ENCODE measurements at regions not wholly inside any gene's neighbourhood (a gene's known extent, or its start where the extent isn't known, plus 50 kb on each side); places are given as distances from the start of the nearest gene placed in this dataset.
"Not testable (repeated sequence)": the region's sequence is repeated elsewhere in the genome, so short reads cannot be mapped to it uniquely, and the experiment has no call there.

DNA sequence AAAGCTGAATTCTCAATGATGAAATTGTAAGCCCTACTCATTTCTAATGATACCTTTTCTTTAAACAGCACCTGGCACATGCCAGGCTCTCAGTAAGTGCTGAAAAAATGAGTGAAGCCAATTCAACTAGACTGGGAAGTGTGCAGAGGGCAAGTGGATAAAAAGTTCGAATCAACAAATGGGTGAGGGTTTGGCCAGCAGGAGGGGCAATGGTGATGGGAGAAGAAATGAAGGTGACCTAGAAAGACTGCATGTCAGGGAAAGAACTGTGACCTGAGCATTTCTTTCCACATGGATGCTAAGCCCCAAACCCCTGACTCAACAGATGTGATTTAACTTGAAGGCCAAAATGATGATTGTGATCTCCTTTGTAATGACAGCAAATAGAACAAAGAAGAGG is 54.6 kb downstream of the DKK1 start:
- Histone ChIP-seq H3K27me3 (ENCODE audit: insufficient read depth in 3 of 3, low read length in 2 of 3) (no peaks in the 10 kb centered on the region), H3K27ac (no peak overlapping the region), H3K4me3 (no peak overlapping the region), H3K36me3 (ENCODE audit: insufficient read depth in 1 of 2, low read depth in 1 of 2) (no peaks in the 10 kb centered on the region), H3K4me1 (no peaks in the 10 kb centered on the region), H3K9me3 (no peaks in the 10 kb centered on the region)
- no peak for ATAC-seq
- TF ChIP-seq CTCF (IDR thresholded peaks at IDR 0.05): no peak
- DNase-seq: no peak
- WGBS, 3 donors: 74 to 82% (median 75%) methylated on average over 1 of the region's 1 CpG
- intact Hi-C loops (cut with DNase I): no loop called here

DNA sequence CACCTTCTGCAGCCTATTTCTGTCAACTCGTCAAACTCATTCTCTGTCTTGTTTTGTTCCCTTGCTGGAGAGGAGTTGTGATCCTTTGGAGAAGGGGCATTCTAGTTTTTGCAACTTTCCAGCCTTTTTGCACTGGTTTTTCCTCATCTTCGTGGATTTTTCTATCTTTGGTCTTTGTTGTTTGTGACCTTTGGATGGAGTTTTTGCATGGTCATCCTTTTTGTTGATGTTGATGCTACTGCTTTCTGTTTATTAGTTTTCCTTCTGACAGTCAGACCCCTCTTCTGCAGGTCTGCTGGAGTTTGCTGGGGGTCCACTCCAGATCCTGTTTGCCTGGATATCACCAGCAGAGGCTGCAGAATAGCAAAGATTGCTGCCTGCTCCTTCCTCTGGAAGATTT is 60.1 kb downstream of the DKK1 start:
- ATAC-seq; H3K27ac ChIP-seq; H3K36me3 ChIP-seq (ENCODE audit: insufficient read depth in 1 of 2, low read depth in 1 of 2); DNase-seq; H3K4me1 ChIP-seq; H3K27me3 ChIP-seq (ENCODE audit: insufficient read depth in 3 of 3, low read length in 2 of 3); H3K4me3 ChIP-seq; intact Hi-C loops (cut with DNase I); H3K9me3 ChIP-seq: not testable (repeated sequence)
- WGBS, 3 donors: 62 to 68% (median 64%) methylated on average over 2 of the region's 2 CpGs

DNA sequence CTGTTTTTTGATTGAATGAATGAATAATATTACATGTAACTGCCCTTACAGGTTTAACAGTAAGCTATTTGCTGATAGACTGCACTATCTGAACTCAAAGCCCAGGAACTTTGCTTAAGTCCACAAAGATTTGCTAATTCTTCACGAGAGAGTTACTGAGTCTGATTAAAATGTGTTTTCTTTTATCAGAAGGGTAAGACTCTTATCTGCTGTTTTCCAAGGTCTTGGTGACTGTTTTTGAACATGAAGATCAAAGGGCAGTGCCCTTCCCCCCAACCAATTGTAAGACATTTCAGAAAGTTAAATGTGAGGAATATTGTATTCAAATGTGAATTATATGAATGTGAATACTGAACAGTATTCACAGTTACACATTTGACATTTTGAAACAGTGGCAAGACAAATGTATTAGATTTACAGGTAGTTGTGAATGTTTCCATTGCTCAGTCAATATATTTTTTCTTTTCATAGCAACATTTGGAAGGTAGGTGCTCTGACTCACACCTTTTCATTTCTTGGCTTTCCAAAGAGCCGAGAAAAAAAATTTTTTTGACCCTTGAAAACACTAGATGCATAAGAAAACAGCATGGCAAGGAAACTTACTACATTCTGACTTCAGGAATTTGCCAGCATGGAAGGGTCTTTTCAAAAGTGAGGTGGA is 62.7 kb downstream of the DKK1 start:
- Histone ChIP-seq H3K9me3 (no peaks in the 10 kb centered on the region), H3K27ac (no peak overlapping the region), H3K4me3 (no peak overlapping the region), H3K36me3 (ENCODE audit: insufficient read depth in 1 of 2, low read depth in 1 of 2) (no peaks in the 10 kb centered on the region), H3K4me1 (no peaks in the 10 kb centered on the region), H3K27me3 (ENCODE audit: insufficient read depth in 3 of 3, low read length in 2 of 3) (no peaks in the 10 kb centered on the region)
- intact Hi-C loops (cut with DNase I): no loop called here
- DNase-seq (no peak), ATAC-seq (no peak)
- 50 to 67% (median 56%) methylated on average over 2 of the region's 2 CpGs for WGBS, 3 donors
- TF ChIP-seq CTCF (IDR thresholded peaks at IDR 0.05): no peak

- DNase-seq (no peak), ATAC-seq (no peak)
- no peak overlapping the region for H3K27ac ChIP-seq
- no peaks in the 10 kb centered on the region for H3K4me1 ChIP-seq
- WGBS, 3 donors: 42 to 52% (median 47%) methylated on average over 3 of the region's 3 CpGs
- intact Hi-C loops (cut with DNase I): no loop called here
- H3K36me3 ChIP-seq (ENCODE audit: insufficient read depth in 1 of 2, low read depth in 1 of 2): no peaks in the 10 kb centered on the region
- no peak for TF ChIP-seq CTCF (IDR thresholded peaks at IDR 0.05)
- H3K4me3 ChIP-seq: no peak overlapping the region
- H3K27me3 ChIP-seq (ENCODE audit: insufficient read depth in 3 of 3, low read length in 2 of 3): no peaks in the 10 kb centered on the region
- no peaks in the 10 kb centered on the region for H3K9me3 ChIP-seq
Measured at GRCh38 chr10:52378124-52378523, 64.0 kb downstream of the DKK1 start.

DNA sequence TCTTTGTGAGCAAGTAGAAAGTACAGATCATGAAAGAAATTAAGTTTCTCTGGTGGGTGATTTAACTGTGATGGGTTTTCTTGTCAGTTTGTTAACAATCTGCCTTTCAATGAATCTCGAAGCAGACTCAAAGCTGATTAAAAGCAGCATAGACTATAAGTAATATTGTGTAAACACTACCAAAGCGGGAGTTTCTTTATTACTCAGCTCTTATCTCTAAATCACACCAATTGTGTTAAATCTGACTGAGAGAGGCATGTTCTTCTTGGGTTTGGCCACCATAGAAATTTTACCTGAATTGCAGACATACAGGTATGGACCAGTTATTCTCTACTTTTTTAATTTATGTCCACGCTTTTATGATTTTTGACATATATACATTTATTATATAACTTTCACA is 65.2 kb downstream of the DKK1 start:
- no peaks in the 10 kb centered on the region for H3K9me3 ChIP-seq
- ATAC-seq (no peak), DNase-seq (no peak)
- H3K4me1 ChIP-seq: no peaks in the 10 kb centered on the region
- H3K27ac ChIP-seq: no peak overlapping the region
- no peak overlapping the region for H3K4me3 ChIP-seq
- intact Hi-C loops (cut with DNase I): no loop called here
- no peak for TF ChIP-seq CTCF (IDR thresholded peaks at IDR 0.05)
- no peaks in the 10 kb centered on the region for H3K27me3 ChIP-seq (ENCODE audit: insufficient read depth in 3 of 3, low read length in 2 of 3)
- H3K36me3 ChIP-seq (ENCODE audit: insufficient read depth in 1 of 2, low read depth in 1 of 2): no peaks in the 10 kb centered on the region
- 77 to 82% (median 78%) methylated on average over 3 of the region's 3 CpGs for WGBS, 3 donors
